ENCODE measurements at regions not wholly inside any gene's neighbourhood (a gene's known extent, or its start where the extent isn't known, plus 50 kb on each side); places are given as distances from the start of the nearest gene placed in this dataset.
"Not testable (repeated sequence)": the region's sequence is repeated elsewhere in the genome, so short reads cannot be mapped to it uniquely, and the experiment has no call there.

DNA sequence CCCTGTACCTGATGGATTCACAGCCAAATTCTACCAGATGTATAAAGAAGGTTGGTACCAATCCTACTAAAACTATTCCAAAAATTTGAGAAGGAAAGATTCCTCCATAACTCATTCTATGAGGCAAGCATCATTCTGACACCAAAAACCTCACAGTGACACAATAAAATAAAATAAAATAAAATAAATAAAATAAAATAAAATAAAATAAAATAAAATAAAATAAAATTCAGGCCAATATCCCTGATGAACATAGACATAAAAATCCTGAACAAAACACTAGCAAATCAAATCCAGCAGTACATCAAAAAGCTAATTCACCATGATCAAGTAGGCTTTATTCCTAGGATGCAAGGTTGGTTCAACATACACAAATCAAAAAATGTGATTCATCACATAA is 108.1 kb downstream of the PROX1 start:
- in situ Hi-C loops (cut with HindIII; ENCODE audit: low pct_unique_long_range_greater_than_20kb, low sequenced_read_pairs) = not testable (repeated sequence)

DNA sequence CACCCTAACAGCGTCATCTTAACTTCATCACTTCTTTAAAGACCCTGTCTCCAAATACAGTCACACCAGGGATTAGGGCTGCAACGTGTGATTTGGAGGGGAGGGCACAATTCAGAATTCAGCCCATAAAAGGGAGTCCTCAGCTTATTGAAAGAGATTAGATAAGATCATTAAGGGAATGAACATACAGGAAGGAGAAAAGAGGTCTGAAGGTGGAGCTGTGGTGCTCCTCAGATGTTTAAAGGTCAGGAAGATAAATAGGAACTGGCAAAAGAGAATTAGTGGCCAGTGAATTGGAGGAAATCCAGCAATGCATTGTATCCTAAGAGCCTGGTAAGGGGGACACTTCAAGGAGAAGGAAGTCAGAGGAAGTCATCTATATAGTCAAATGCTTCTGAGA is 113.5 kb downstream of the PROX1 start:
- in situ Hi-C loops (cut with HindIII; ENCODE audit: low pct_unique_long_range_greater_than_20kb, low sequenced_read_pairs) = no loop called here
- no peak for DNase-seq (ENCODE audit: low read depth, low spot score)

More for the DNA sequence above, 108.1 kb downstream of the PROX1 start:
- DNase-seq (ENCODE audit: low read depth, low spot score) = not testable (repeated sequence)

DNA sequence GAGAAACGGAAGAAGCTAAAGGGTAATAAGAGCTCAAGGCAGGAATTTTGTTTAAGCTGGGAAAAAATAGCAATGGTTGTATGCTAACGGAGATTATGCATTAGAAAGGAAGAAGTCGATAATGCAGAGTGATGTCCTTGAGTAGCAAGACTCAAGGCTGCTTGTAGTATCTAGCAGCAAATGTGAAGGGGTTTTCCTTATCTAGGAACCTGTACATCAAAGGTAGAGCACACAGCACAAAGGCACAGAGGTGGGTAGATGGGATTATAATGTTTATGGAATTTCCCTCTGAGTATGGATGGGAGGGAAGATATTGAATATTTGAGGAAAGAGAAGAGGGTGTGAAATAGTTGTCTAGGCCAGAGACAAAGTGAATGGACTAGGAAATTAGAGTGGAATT is 114.1 kb downstream of the PROX1 start:
- no peak for DNase-seq (ENCODE audit: low read depth, low spot score)
- in situ Hi-C loops (cut with HindIII; ENCODE audit: low pct_unique_long_range_greater_than_20kb, low sequenced_read_pairs) = no loop called here

GRCh38 chr1:214102907-214103306 is 115.1 kb downstream of the PROX1 start:
- DNase-seq (ENCODE audit: low read depth, low spot score) = peak; percentile 60
- in situ Hi-C loops (cut with HindIII; ENCODE audit: low pct_unique_long_range_greater_than_20kb, low sequenced_read_pairs) = no loop called here

- in situ Hi-C loops (cut with HindIII; ENCODE audit: low pct_unique_long_range_greater_than_20kb, low sequenced_read_pairs) = no loop called here
- DNase-seq (ENCODE audit: low read depth, low spot score) = no peak
Observed at GRCh38 chr1:214103778-214104177, 116.0 kb downstream of the PROX1 start.

DNA sequence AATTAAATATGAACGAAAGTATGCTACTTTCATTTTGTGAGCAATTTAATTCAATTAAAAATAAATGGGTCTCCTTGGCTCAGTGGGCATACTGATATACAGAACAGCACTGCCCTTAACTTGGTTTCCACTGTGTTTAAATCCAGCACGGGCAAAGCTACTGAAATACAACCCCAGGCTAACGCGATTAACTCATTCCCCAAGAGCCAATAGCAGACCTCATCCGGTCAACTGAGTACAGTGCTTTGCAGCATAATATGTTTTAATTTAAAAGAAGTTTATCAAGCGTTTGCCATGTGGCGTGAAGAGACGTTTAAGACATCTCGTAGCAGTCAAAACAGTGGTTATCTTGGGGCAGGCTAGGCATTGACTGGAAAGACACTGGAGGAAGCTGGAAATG is 118.6 kb downstream of the PROX1 start:
- DNase-seq (ENCODE audit: low read depth, low spot score) = no peak
- in situ Hi-C loops (cut with HindIII; ENCODE audit: low pct_unique_long_range_greater_than_20kb, low sequenced_read_pairs) = no loop called here

GRCh38 chr1:214107322-214108096 is 119.7 kb downstream of the PROX1 start:
- in situ Hi-C loops (cut with HindIII; ENCODE audit: low pct_unique_long_range_greater_than_20kb, low sequenced_read_pairs) = no loop called here
- no peak for DNase-seq (ENCODE audit: low read depth, low spot score)

GRCh38 chr1:214108097-214108446 is 120.3 kb downstream of the PROX1 start:
- in situ Hi-C loops (cut with HindIII; ENCODE audit: low pct_unique_long_range_greater_than_20kb, low sequenced_read_pairs) = no loop called here
- DNase-seq (ENCODE audit: low read depth, low spot score) = peak; percentile 32

DNA sequence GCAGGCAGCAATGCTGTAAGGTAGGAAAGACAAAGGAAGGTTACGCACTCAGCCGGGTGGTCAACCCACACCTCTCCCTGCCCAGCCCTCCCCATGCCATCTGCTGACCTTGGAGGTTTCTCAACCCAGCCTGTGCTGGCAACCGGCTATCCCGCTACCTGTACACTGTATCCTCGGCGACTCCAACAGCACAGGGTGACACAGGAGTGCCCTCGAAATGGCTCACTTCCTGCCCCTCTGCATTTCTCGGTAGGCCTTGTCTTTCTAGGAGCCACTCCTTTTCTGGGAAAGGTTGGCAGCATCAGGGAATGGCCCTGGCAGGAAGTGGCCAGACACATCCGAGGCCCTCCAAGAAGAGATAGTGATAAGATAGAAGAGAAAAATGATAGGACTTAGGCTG is 124.0 kb downstream of the PROX1 start:
- DNase-seq (ENCODE audit: low read depth, low spot score) = no peak
- in situ Hi-C loops (cut with HindIII; ENCODE audit: low pct_unique_long_range_greater_than_20kb, low sequenced_read_pairs) = no loop called here

DNA sequence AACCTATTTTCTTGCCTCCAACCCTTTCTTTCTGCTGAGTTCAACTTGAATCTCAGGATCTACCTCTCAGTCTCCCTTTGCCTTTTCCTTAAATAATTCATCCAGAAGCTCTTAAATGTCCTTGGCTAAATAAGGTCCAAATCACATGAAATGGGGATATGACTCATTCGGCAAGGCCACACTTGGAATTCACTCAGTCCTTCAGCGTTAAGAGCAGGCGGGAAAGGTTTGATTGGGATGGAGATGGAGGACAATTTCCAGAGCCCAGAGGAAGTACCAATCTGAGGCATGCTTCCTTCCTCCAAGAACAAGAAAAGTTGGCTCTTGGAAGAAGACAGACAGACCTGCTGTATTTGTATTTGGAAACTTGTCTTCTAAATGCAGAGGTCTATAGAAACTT is 128.5 kb downstream of the PROX1 start:
- no peak for DNase-seq (ENCODE audit: low read depth, low spot score)
- in situ Hi-C loops (cut with HindIII; ENCODE audit: low pct_unique_long_range_greater_than_20kb, low sequenced_read_pairs) = no loop called here

GRCh38 chr1:214117780-214118179 is 130.0 kb downstream of the PROX1 start:
- DNase-seq (ENCODE audit: low read depth, low spot score) = no peak
- in situ Hi-C loops (cut with HindIII; ENCODE audit: low pct_unique_long_range_greater_than_20kb, low sequenced_read_pairs) = no loop called here

- no peak for DNase-seq (ENCODE audit: low read depth, low spot score)
- in situ Hi-C loops (cut with HindIII; ENCODE audit: low pct_unique_long_range_greater_than_20kb, low sequenced_read_pairs) = no loop called here
Observed at GRCh38 chr1:214120191-214120590, 132.4 kb downstream of the PROX1 start.

DNA sequence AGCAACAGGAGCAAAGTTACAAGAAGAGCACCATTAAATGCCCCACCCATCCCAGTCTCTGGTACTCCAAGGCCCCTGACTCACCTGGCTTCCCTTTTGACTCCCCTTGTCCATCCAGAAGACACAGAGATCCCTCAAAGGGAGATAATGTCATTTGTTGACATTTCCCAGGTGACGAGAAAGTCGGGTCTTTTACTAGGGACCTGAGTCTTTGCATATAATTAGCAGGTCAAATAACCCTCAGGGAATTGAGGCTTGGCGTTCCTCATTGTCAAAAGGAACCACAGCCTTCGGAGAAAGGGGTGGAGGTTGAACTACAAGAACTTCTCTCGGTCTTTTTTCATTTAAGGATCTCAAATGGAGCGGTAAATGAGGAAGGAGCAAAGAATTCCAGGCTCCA is 133.2 kb downstream of the PROX1 start:
- no peak for DNase-seq (ENCODE audit: low read depth, low spot score)
- in situ Hi-C loops (cut with HindIII; ENCODE audit: low pct_unique_long_range_greater_than_20kb, low sequenced_read_pairs) = no loop called here

DNA sequence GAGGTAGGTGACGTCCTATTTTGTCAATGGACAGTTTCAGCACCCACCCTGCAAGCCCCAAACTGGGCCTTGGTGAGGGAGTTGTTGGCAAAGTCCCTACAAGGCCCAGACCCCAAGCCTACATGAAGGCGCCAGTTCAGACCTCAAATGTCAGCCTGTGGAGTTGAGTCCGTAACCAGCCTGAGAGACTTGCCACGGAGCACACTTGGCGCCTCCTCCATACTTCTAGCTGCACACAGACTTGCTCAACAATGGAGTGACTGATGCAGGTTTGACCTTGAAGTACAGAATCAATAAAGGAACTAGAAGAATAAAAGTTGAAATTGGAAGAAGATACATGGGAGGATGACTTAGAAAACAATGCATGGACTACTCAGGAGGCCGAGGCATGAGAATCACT is 134.3 kb downstream of the PROX1 start:
- DNase-seq (ENCODE audit: low read depth, low spot score) = no peak
- in situ Hi-C loops (cut with HindIII; ENCODE audit: low pct_unique_long_range_greater_than_20kb, low sequenced_read_pairs) = no loop called here

GRCh38 chr1:214123061-214123784 is 135.4 kb downstream of the PROX1 start:
- DNase-seq (ENCODE audit: low read depth, low spot score) = peak; percentile 82
- in situ Hi-C loops (cut with HindIII; ENCODE audit: low pct_unique_long_range_greater_than_20kb, low sequenced_read_pairs) = no loop called here

DNA sequence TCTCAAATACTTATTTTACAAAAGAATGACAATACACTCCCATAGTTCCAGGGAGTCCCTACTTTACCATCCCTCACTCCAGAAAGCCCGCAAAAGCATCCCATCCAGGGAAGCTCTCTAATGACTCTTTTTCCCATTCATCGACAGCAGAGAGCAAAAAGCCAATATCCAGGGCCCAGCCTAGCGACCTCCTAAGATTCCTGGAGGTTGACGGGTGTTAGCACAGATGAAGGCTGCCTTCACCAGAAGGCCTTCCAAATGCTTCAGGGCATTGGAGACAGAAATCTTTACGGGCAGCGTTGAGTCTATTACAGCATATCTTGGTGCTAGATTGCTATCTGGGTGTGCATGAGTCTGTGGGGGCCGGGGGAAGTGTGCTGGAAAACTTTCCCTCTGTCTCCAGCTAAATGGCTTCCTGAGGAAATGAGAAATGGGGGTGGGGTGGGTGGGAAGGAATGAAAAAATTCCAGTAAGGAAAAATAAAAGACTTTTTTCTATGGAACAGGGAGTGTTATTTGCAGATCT is 136.6 kb downstream of the PROX1 start:
- in situ Hi-C loops (cut with HindIII; ENCODE audit: low pct_unique_long_range_greater_than_20kb, low sequenced_read_pairs) = no loop called here
- no peak for DNase-seq (ENCODE audit: low read depth, low spot score)

GRCh38 chr1:214124915-214125314 is 137.1 kb downstream of the PROX1 start:
- in situ Hi-C loops (cut with HindIII; ENCODE audit: low pct_unique_long_range_greater_than_20kb, low sequenced_read_pairs) = no loop called here
- no peak for DNase-seq (ENCODE audit: low read depth, low spot score)

- no peak for DNase-seq (ENCODE audit: low read depth, low spot score)
- in situ Hi-C loops (cut with HindIII; ENCODE audit: low pct_unique_long_range_greater_than_20kb, low sequenced_read_pairs) = no loop called here
Observed at GRCh38 chr1:214125819-214126218, 138.0 kb downstream of the PROX1 start.

DNA sequence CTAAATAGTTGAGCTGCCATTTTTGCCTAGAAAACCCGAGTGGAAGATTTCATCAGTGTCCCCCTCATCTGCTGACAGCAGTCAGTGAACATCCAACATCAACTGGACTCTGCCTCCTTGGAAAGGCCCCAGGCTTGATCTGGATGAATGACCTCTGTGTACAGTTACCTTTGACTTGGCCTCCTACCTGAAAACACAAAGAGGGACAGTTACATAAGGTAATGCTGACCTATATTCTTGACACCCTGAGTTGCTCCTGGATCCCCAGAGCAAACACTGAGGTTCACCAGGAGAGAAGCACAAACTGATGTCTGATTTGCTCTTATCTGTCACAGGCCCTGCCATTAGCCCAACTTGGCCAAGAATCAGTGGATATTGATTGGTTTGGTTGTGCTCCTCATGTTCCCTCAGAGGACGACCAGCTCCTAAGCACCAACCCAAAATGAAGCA is 138.9 kb downstream of the PROX1 start:
- DNase-seq (ENCODE audit: low read depth, low spot score) = no peak
- in situ Hi-C loops (cut with HindIII; ENCODE audit: low pct_unique_long_range_greater_than_20kb, low sequenced_read_pairs) = no loop called here
